NCI-H510A (cell line): ENCODE measurements at regions not wholly inside any gene's neighbourhood (a gene's known extent, or its start where the extent isn't known, plus 50 kb on each side); places are given as distances from the start of the nearest gene placed in this dataset.
"Not testable (repeated sequence)": the region's sequence is repeated elsewhere in the genome, so short reads cannot be mapped to it uniquely, and the experiment has no call there.

ENCODE experiments used
- DNase-seq: peaks from one replicate; lab custom pipeline; 2025; lab: John Stamatoyannopoulos, UW

GRCh38 chr12:102728506-102729242 is 188.4 kb downstream of the PAH start:
- no peak for DNase-seq

DNA sequence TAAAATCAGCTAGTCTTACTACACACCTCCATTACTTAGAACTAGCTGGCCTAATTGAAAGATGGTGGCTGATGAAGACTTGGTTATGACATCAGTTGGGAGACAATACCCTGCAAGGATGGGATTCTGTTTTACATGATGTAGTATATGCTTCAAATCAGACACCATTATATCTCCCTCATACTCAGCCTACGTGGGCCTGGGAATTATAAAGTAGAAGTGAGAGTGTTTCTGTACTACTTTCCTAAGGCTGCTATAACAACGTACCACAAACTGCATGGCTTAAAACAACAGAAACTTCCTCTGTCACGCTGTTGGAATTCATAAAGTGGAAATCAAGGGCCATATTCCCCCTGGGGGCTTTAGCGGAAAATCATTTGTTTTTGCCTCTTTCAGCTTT is 190.4 kb downstream of the PAH start:
- DNase-seq, result no peak

DNA sequence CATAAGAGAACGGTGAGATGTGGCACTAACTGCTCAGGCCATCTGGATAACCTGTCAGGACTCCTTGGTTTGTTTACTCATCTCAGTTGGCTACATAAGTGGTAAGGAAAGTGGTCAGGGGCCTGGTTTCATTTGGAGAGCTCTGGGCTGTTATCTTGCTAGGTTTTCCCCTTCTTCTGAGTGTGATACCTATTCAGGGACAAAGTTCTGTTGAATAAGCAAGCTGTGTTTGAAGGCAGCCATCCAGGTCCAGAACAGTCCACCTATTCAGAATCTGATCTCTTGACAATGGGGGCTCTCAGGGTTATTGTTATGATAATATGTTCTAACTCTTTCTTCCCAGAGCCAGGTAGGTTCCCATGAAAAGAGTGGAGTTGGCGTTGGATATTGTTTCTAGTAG is 194.9 kb downstream of the PAH start:
- DNase-seq, result no peak

GRCh38 chr12:102708108-102708507 is 208.9 kb downstream of the PAH start:
- DNase-seq, result no peak

DNA sequence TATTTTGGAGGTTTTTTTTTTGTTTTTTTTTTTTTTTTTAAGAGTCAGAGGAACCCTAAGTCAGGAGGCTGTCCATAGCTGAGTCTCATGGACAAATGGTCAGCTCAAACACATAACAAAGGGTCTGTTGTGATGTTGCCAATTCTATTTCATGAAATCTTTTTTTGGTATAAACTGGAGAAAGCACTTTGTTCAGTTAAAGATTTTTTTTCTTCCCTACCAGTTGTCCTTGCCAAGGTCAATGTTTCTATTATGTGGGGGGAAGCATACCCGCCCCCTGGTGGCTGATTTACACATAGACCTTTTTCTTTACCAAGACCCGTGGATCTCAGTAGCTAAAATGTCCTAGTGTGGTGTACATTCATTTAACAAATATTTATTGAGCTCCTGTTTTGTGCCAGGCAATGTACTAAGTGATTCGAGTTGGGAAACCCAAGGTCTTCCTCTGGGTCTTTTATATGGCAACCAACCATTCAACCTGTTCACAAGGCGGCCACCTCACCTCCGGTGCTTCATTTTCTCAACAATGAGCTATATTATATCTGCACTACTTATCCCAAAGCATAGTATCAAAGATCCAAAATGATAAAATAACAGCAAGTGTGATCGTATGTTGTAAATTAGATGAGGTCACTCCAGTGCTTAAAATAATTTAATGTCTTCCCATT is 214.5 kb downstream of the PAH start:
- no peak for DNase-seq

- no peak for DNase-seq
These were observed 215.7 kb upstream of the IGF1 start for GRCh38 chr12:102696045-102696444.

DNA sequence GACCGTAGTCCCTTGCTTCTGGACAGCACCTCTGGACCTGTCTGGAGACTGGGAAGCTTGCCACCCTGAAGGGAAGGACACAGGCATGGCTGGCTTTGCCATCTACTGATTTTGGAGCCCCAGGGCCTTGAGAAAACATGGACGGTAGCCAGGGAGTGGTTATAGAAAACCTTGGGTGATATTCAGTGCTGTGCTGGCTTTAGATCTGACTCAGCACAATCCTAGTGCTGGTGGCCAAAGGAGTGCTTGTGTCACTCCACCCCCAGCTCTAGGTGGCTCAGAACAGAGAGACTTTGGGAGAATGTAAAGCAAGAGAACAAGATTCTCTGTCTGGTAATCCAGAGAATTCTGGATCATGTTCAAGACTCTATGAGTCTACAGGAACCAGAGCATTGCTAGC is 214.5 kb upstream of the IGF1 start:
- no peak for DNase-seq

- DNase-seq, result no peak
These were observed 211.6 kb upstream of the IGF1 start for GRCh38 chr12:102691773-102692555.

DNA sequence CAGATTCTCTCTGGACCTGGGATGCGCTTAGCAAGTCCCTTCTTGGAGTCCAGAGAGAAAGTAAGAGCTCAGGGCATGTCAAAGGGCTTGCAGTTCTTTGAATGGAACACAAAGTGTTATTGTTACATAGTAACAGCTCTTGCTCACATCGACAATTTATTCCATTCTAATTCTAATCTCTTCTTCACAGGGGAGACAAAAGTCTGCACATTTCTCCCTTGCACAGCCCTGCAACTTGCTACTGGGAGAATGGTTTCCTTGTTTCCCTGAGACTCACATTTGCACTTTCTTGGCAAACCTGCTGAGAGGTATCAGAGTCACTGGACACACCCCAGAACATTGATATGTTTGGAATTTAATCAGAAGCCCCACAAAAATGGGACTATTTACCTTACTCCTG is 209.9 kb upstream of the IGF1 start:
- DNase-seq, result no peak

DNA sequence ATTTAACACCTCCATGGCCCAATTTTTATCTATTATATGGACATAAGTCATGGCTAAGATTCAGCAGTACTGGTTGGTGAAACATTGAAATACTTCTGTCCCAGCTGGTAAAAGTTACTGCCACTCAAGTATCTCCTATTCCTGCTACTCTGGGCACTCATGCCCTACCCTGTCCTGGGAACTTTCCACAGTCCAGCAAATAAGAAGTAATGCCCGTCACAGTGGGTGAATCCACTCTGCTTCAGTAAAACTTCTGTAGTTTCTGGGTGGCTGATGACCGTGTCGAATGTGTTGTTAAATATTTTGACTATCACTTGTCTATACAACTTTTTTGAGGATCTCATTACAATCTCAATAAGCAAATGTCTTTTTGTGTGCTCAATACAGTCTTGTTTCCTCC is 209.3 kb upstream of the IGF1 start:
- no peak for DNase-seq

- no peak for DNase-seq
These were observed 207.2 kb upstream of the IGF1 start for GRCh38 chr12:102687523-102687922.

- DNase-seq, result no peak
These were observed 205.5 kb upstream of the IGF1 start for GRCh38 chr12:102685841-102686240.

DNA sequence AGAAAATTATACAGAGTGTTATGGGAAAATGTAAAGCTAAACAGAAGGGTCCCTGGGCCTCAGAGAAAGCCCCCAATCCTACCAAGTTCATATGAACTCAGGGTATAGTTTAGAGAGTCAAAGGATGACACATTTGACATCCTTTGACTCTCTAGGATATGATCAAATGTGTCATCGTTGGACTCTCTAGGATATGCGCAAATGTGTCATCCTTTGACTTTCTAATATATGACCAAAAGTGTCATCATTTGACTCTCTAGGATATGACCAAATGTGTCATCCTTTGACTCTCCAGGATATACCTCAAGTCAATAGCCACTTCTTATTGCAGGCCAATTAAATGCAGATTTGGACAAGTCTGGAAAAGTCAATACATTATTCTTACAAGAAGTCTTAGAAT is 204.8 kb upstream of the IGF1 start:
- no peak for DNase-seq

GRCh38 chr12:102682366-102683289 is 202.3 kb upstream of the IGF1 start:
- no peak for DNase-seq

DNA sequence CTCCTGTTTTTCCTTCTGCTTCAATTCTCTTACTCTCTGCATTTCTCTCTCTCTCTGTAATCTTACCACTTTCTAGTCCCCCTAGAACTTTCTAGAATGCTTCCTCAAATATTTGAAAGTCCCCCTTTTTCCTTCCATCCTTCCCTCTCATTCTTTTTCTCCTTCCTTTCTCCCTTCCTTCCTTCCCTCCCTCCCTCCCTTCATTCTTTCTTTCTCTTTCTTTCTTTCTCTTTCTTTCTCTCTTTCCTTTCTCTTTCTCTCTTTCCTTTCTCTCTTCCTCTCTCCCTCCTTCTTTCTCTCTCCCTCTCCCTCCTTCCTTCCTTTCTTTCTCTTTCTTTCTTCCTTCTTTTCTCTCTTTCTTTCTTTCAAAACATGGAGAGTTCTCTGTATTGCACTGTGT is 201.4 kb upstream of the IGF1 start:
- DNase-seq, result no peak

- DNase-seq, result no peak
These were observed 200.9 kb upstream of the IGF1 start for GRCh38 chr12:102681309-102681708.

DNA sequence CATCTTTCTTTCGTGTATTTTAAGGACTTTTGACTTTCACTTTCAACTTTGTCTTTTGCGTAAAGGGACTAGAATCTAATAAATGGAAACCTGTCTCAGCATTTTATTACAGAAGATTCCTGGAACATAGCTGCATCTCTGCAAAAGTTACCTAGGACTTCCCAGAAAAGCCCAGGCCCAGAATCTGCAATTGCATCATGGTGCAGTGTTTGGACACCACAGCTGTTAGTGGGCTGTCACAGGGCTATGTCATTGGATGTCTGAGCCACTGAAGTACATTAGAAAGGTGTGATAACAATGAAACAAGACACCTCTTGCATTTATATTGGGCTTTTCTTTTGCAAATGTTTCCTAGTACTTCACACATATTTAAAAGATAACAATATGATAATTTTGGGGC is 199.9 kb upstream of the IGF1 start:
- DNase-seq, result no peak

DNA sequence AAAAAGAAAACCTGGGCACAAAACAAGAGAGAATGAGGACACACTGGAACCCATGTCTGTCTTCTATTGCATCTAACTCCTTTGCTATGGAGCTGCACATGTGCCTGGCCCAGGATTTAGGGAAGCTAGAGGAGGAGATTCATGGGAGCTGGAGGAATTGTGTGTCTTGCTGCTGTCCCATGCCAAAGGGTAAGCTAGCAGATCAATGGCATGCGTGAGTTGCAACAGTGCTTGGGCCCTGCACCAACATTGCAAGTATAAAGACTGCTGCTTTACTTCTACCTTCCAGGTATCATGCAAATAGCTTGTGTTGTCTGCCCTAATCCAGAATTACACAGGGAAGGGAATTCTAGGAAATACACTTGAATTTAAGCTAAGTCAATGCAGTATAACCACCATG is 196.4 kb upstream of the IGF1 start:
- no peak for DNase-seq

- no peak for DNase-seq
These were observed 195.3 kb upstream of the IGF1 start for GRCh38 chr12:102675672-102676071.

GRCh38 chr12:102673606-102674005 is 193.2 kb upstream of the IGF1 start:
- no peak for DNase-seq

DNA sequence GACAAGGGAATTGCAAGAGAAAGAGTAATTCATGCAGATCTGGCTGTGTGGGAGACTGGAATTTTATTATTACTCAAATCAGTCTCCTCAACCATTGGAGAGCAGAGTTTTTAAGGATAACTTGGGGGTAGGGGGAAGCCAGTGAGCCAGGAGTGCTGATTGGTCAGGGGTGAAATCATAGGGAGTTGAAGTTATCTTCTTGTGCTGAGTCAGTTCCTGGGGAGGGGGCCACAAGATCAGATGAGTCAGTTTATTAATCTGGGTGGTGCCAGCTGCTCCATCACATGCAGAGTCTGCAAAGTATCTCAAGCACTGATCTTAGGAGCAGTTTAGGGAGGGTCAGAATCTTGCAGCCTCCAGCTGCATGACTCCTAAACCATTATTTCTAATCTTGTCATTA is 191.8 kb upstream of the IGF1 start:
- not testable (repeated sequence) for DNase-seq

DNA sequence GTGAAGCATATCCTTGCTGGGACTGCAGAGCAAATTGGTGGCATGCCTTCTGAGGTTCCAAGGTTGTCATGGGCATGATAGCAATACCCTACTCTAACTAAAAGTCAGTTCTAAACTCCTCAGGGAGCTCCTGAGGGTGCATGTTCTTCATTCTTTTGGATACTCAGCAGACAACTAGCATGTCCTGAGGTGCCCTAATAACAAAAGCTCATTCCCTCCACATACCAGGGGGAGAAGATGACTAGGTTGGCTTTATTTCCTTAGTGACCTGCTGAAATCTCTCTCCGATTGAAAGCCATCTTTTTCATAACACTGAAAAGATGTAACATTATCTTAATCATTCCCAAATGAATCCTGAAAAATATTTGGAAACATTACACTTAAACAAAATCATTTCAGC is 188.7 kb upstream of the IGF1 start:
- no peak for DNase-seq
